GM23338 (cell line): ENCODE measurements at regions not wholly inside any gene's neighbourhood (a gene's known extent, or its start where the extent isn't known, plus 50 kb on each side); places are given as distances from the start of the nearest gene placed in this dataset.

Experiments
- ATAC-seq: fragments of 200-7000 bp; cut with Tn5 transposase; 3 replicates; pipeline ENCODE4 v1.9.1; 2020
- DNase-seq: peaks from one replicate; pipeline ENCODE4 v3.0.0-alpha.2; 2015; ENCODE audit warnings: low spot score
- H2AFZ ChIP-seq: fragments of 200-600 bp; sonication (generic); 2 replicates; pipeline ENCODE4 v1.8.0; 2016; ENCODE audit warnings: antibody characterized with exemption, mild to moderate bottlenecking, moderate library complexity
- H3F3A ChIP-seq: fragments of 200-600 bp; sonication (generic); replicated peaks from 2 replicates; pipeline ENCODE4 v1.8.0; 2017; ENCODE audit warnings: antibody characterized with exemption, mixed run types, low read depth
- H3K27ac ChIP-seq: fragments of 200-600 bp; sonication (generic); 2 replicates; pipeline ENCODE4 v1.6.1; 2016; ENCODE audit warnings: low read depth
- H3K27me3 ChIP-seq: fragments of 200-600 bp; sonication (generic); 2 replicates; pipeline ENCODE4 v1.8.0; 2016; ENCODE audit warnings: mild to moderate bottlenecking, mixed run types, moderate library complexity; ENCODE audit not compliant: insufficient read depth
- H3K36me3 ChIP-seq: fragments of 200-600 bp; sonication (generic); 2 replicates; pipeline ENCODE4 v1.8.0; 2016; ENCODE audit warnings: mild to moderate bottlenecking; ENCODE audit not compliant: insufficient read depth
- H3K4me1 ChIP-seq: fragments of 200-600 bp; sonication (generic); 2 replicates; pipeline ENCODE4 v1.8.0; 2016; ENCODE audit warnings: mild to moderate bottlenecking, moderate library complexity; ENCODE audit not compliant: insufficient read depth
- H3K4me2 ChIP-seq: fragments of 200-600 bp; sonication (generic); 2 replicates; pipeline ENCODE4 v1.7.1; 2017; ENCODE audit warnings: mixed run types
- H3K4me3 ChIP-seq: fragments of 200-600 bp; sonication (generic); 2 replicates; pipeline ENCODE4 v1.6.1; 2016; ENCODE audit warnings: mixed run types
- H3K79me2 ChIP-seq: fragments of 200-600 bp; sonication (generic); replicated peaks from 2 replicates; pipeline ENCODE4 v1.8.0; 2017; ENCODE audit warnings: mild to moderate bottlenecking; ENCODE audit not compliant: insufficient read depth
- H3K9me2 ChIP-seq: fragments of 200-600 bp; sonication (generic); 2 replicates; pipeline ENCODE4 v1.8.0; 2017; ENCODE audit not compliant: insufficient read depth
- H4K20me1 ChIP-seq: fragments of 200-600 bp; sonication (generic); replicated peaks from 2 replicates; pipeline ENCODE4 v1.8.0; 2017; ENCODE audit warnings: mild to moderate bottlenecking; ENCODE audit not compliant: insufficient read depth
- H3K27ac Mint-ChIP-seq: 2 replicates; pipeline ENCODE4 v1.8.0; 2020; ENCODE audit warnings: inconsistent platforms, mild to moderate bottlenecking, moderate library complexity, mixed read lengths
- H3K27me3 Mint-ChIP-seq: 3 replicates; pipeline ENCODE4 v1.8.0; 2022; ENCODE audit warnings: low read depth, mild to moderate bottlenecking, moderate library complexity, mixed read lengths, inconsistent platforms; ENCODE audit not compliant: insufficient read depth, poor library complexity
- H3K36me3 Mint-ChIP-seq: 3 replicates; pipeline ENCODE4 v1.8.0; 2021; ENCODE audit warnings: low read depth, mild to moderate bottlenecking, inconsistent platforms, moderate library complexity, mixed read lengths
- H3K4me1 Mint-ChIP-seq: 3 replicates; pipeline ENCODE4 v1.8.0; 2020; ENCODE audit warnings: mild to moderate bottlenecking, inconsistent platforms, mixed read lengths
- H3K4me3 Mint-ChIP-seq: 3 replicates; pipeline ENCODE4 v1.8.0; 2021; ENCODE audit warnings: moderate library complexity, mild to moderate bottlenecking, inconsistent platforms, mixed read lengths
- H3K9me3 Mint-ChIP-seq: 3 replicates; pipeline ENCODE4 v1.8.0; 2020; ENCODE audit warnings: moderate library complexity, mild to moderate bottlenecking, inconsistent platforms, mixed read lengths
- CREB1 ChIP-seq: fragments of 250-450 bp; sonication (Bioruptor Pico); IDR thresholded peaks from 2 replicates; pipeline ENCODE4 v1.5.0; 2020; ENCODE audit warnings: low read depth, mild to moderate bottlenecking, moderate library complexity
- ETS1 ChIP-seq: IDR thresholded peaks from 2 replicates; pipeline ENCODE4 v1.6.1; 2016; ENCODE audit warnings: antibody characterized with exemption
- EZH2 ChIP-seq: fragments of 200-600 bp; sonication (generic); IDR thresholded peaks from one replicate; pipeline ENCODE4 v1.8.0; 2017; ENCODE audit warnings: antibody characterized with exemption, mild to moderate bottlenecking, low read depth; ENCODE audit not compliant: unreplicated experiment
- EZH2phosphoT487 ChIP-seq: fragments of 200-600 bp; sonication (generic); IDR thresholded peaks from one replicate; pipeline ENCODE4 v1.8.1; 2018; ENCODE audit warnings: antibody characterized with exemption; ENCODE audit not compliant: unreplicated experiment
- JUNB ChIP-seq: IDR thresholded peaks from one replicate; pipeline ENCODE4 v1.6.1; 2016; ENCODE audit warnings: antibody characterized with exemption; ENCODE audit not compliant: unreplicated experiment
- NANOG ChIP-seq: IDR thresholded peaks from 2 replicates; pipeline ENCODE4 v1.6.1; 2016; ENCODE audit warnings: antibody characterized with exemption, borderline replicate concordance
- POLR2AphosphoS5 ChIP-seq: IDR thresholded peaks from 2 replicates; pipeline ENCODE4 v1.6.1; 2016; ENCODE audit warnings: antibody characterized with exemption, low read depth
- REST ChIP-seq: IDR thresholded peaks from one replicate; pipeline ENCODE4 v1.6.1; 2018; ENCODE audit warnings: antibody characterized with exemption; ENCODE audit not compliant: unreplicated experiment
- STAT1 ChIP-seq: IDR thresholded peaks from one replicate; pipeline ENCODE4 v1.6.1; 2016; ENCODE audit warnings: antibody characterized with exemption; ENCODE audit not compliant: unreplicated experiment
- ZNF114 ChIP-seq: fragments of 250-450 bp; sonication (Bioruptor Pico); IDR thresholded peaks from 2 replicates; pipeline ENCODE4 v1.5.0; 2020; ENCODE audit warnings: mild to moderate bottlenecking, moderate library complexity
- ZNF331 ChIP-seq: fragments of 250-450 bp; sonication (Bioruptor Pico); IDR thresholded peaks from 2 replicates; pipeline ENCODE4 v1.5.0; 2020; ENCODE audit warnings: low read depth, mild to moderate bottlenecking, moderate library complexity
- ZNF462 ChIP-seq: fragments of 250-450 bp; sonication (Bioruptor Pico); IDR thresholded peaks from 2 replicates; pipeline ENCODE4 v1.5.0; 2020; ENCODE audit warnings: mild to moderate bottlenecking, moderate library complexity
- TF ChIP-seq, protein P1 (sequence below), 2 experiments: fragments of 200-600 bp in 1 of 2; sonication (generic) in 1 of 2; conservative IDR thresholded peaks; 2 replicates each; pipeline versions ENCODE4 v1.5.1 to v1.6.1; 2016 to 2017; ENCODE audit warnings: antibody characterized with exemption in 2 of 2, low read depth in 2 of 2, mild to moderate bottlenecking in 2 of 2, moderate library complexity in 1 of 2

DNA sequence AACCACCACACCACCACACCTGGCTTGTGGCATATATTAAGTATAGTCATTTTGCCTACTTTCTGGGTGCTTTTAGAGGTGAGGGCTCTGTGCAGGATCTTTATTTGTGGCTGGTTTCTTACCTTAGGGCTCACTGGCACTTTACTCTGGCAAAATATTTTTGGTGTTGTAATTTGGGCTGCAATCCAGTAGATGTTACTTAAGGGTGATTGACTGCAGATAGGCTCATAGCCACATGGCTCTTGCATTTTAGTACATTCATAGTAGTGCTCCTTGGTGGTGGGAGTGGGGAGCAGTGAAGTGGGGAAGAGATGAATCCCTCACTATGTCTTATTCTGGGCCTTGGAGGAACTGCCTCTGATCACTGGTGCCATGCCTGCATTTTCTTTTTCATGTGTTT is 376.1 kb upstream of the GRIN3A start:
- no peaks in the 10 kb centered on the region for H3K9me2 ChIP-seq
- peaks cover 7% of the 10 kb centered on the region; the same call in 1 of the 2 replicates for H3K36me3 ChIP-seq
- Mint-ChIP-seq H3K4me1 (no peaks in the 10 kb centered on the region), H3K4me3 (no peak overlapping the region), H3K9me3 (peaks cover 93% of the 10 kb centered on the region), H3K27ac (no peak overlapping the region), H3K27me3 (no peaks in the 10 kb centered on the region), H3K36me3 (peaks cover 24% of the 10 kb centered on the region)
- H3K27ac ChIP-seq: no peak overlapping the region
- H4K20me1 ChIP-seq: no peaks in the 10 kb centered on the region
- no peaks in the 10 kb centered on the region for H3K27me3 ChIP-seq
- H3K4me2 ChIP-seq: no peak overlapping the region
- no peak for ATAC-seq
- H2AFZ ChIP-seq: no peak overlapping the region
- no peaks in the 10 kb centered on the region for H3K4me1 ChIP-seq
- H3K79me2 ChIP-seq: no peaks in the 10 kb centered on the region
- TF ChIP-seq CREB1 (no peak), POLR2AphosphoS5 (no peak), ZNF331 (no peak), ZNF462 (CRISPR knock-in tag) (no peak), EZH2phosphoT487 (no peak), EZH2 (no peak), STAT1 (no peak), ETS1 (no peak), REST (no peak), NANOG (no peak), JUNB (no peak), ZNF114 (CRISPR knock-in tag) (no peak)
- TF ChIP-seq, protein P1, sequence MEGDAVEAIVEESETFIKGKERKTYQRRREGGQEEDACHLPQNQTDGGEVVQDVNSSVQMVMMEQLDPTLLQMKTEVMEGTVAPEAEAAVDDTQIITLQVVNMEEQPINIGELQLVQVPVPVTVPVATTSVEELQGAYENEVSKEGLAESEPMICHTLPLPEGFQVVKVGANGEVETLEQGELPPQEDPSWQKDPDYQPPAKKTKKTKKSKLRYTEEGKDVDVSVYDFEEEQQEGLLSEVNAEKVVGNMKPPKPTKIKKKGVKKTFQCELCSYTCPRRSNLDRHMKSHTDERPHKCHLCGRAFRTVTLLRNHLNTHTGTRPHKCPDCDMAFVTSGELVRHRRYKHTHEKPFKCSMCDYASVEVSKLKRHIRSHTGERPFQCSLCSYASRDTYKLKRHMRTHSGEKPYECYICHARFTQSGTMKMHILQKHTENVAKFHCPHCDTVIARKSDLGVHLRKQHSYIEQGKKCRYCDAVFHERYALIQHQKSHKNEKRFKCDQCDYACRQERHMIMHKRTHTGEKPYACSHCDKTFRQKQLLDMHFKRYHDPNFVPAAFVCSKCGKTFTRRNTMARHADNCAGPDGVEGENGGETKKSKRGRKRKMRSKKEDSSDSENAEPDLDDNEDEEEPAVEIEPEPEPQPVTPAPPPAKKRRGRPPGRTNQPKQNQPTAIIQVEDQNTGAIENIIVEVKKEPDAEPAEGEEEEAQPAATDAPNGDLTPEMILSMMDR (conservative IDR thresholded peaks at IDR 0.05; ENCODE audit: low read depth in 2 of 2): no peak
- DNase-seq: no peak
- H3K4me3 ChIP-seq: no peak overlapping the region
- H3F3A ChIP-seq: no peaks in the 10 kb centered on the region
